Keratinocyte (primary cell): ENCODE measurements at regions not wholly inside any gene's neighbourhood (a gene's known extent, or its start where the extent isn't known, plus 50 kb on each side); places are given as distances from the start of the nearest gene placed in this dataset.

Experiments
- EZH2 ChIP-seq: IDR thresholded peaks from one replicate; pipeline ENCODE4 v1.6.1; 2012; ENCODE audit warnings: inconsistent platforms, mild to moderate bottlenecking, low read length, moderate library complexity
- TF ChIP-seq, protein P1 (sequence below), 3 experiments: IDR thresholded peaks in 1 of 3; conservative IDR thresholded peaks in 1 of 3; optimal IDR thresholded peaks in 1 of 3; 2 replicates in 2 of 3; 3 replicates in 1 of 3; pipeline versions ENCODE3 to v1.5.1; 2011; ENCODE audit warnings: low read length in 3 of 3, mild to moderate bottlenecking in 3 of 3, moderate library complexity in 2 of 3, control low read depth in 1 of 3, inconsistent platforms in 1 of 3; ENCODE audit not compliant: insufficient read depth in 2 of 3; ENCODE audit errors: extremely low read depth in 1 of 3

DNA sequence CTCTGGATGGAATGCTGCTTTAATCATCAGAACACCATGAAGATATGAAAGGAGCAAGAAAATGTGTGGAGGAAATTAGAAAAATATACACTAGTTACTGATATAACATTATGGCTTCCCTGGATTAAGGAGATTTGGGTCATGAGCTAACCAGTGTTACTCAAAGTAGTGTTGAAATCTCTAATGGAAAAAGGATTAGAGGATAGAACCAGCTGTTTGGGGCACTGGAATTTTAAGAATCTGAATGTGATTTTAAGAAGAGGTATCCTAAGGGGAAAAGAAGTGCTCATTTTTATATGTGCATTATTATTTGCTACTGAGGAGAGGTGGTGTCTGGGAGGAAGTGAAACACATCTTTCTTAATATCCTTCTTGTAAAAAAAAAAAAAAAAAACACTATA lies 164.1 kb upstream of the PPARGC1A start:
- TF ChIP-seq, protein P1, sequence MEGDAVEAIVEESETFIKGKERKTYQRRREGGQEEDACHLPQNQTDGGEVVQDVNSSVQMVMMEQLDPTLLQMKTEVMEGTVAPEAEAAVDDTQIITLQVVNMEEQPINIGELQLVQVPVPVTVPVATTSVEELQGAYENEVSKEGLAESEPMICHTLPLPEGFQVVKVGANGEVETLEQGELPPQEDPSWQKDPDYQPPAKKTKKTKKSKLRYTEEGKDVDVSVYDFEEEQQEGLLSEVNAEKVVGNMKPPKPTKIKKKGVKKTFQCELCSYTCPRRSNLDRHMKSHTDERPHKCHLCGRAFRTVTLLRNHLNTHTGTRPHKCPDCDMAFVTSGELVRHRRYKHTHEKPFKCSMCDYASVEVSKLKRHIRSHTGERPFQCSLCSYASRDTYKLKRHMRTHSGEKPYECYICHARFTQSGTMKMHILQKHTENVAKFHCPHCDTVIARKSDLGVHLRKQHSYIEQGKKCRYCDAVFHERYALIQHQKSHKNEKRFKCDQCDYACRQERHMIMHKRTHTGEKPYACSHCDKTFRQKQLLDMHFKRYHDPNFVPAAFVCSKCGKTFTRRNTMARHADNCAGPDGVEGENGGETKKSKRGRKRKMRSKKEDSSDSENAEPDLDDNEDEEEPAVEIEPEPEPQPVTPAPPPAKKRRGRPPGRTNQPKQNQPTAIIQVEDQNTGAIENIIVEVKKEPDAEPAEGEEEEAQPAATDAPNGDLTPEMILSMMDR (optimal IDR thresholded peaks at IDR 0.05 in 1 of 3, IDR thresholded peaks at IDR 0.05 in 1 of 3, conservative IDR thresholded peaks at IDR 0.05 in 1 of 3; ENCODE audit: extremely low read depth in 1 of 3, insufficient read depth in 2 of 3, low read length in 3 of 3) = no peak
- no peak for TF ChIP-seq EZH2
